ENCODE measurements at regions not wholly inside any gene's neighbourhood (a gene's known extent, or its start where the extent isn't known, plus 50 kb on each side); places are given as distances from the start of the nearest gene placed in this dataset.

GRCh38 chr16:6112700-6113099, 1015.1 kb upstream of the EEF2KMT start:
- Histone ChIP-seq H3K36me3 (ENCODE audit: control insufficient read depth in 4 of 4, insufficient read depth in 4 of 4, low read length in 4 of 4) (no peaks in the 10 kb centered on the region), H3K27ac (ENCODE audit: low read depth in 1 of 2, low read length in 1 of 2) (no peak overlapping the region), H3K9me3 (ENCODE audit: control insufficient read depth in 4 of 4, insufficient read depth in 3 of 4, low read length in 3 of 4) (no peaks in the 10 kb centered on the region), H3K9ac (ENCODE audit: insufficient read depth in 1 of 2, low read length in 2 of 2) (no peak overlapping the region), H3K4me3 (no peak overlapping the region), H3K27me3 (ENCODE audit: control insufficient read depth in 3 of 3, insufficient read depth in 3 of 3, low read length in 2 of 3) (no peaks in the 10 kb centered on the region), H3K4me1 (ENCODE audit: control insufficient read depth in 5 of 5, insufficient read depth in 5 of 5, low read length in 5 of 5) (no peaks in the 10 kb centered on the region)
- 70 to 74% methylated on average over 2 of the region's 2 CpGs for WGBS, 2 donors
- ATAC-seq (ENCODE audit: insufficient read depth, low FRiP score) (no peak), DNase-seq (no peak)
- TF ChIP-seq CTCF (IDR thresholded peaks at IDR 0.05; ENCODE audit: control extremely low read depth, extremely low read depth), result no peak

GRCh38 chr16:6111390-6111789, 1013.8 kb upstream of the EEF2KMT start:
- H3K4me3 ChIP-seq, result no peak overlapping the region
- no peak overlapping the region for H3K9ac ChIP-seq (ENCODE audit: insufficient read depth in 1 of 2, low read length in 2 of 2)
- no peaks in the 10 kb centered on the region for H3K4me1 ChIP-seq (ENCODE audit: control insufficient read depth in 5 of 5, insufficient read depth in 5 of 5, low read length in 5 of 5)
- ATAC-seq (ENCODE audit: insufficient read depth, low FRiP score) (no peak), DNase-seq (no peak)
- no peak overlapping the region for H3K27ac ChIP-seq (ENCODE audit: low read depth in 1 of 2, low read length in 1 of 2)
- TF ChIP-seq CTCF (IDR thresholded peaks at IDR 0.05; ENCODE audit: control extremely low read depth, extremely low read depth), result no peak
- no peaks in the 10 kb centered on the region for H3K9me3 ChIP-seq (ENCODE audit: control insufficient read depth in 4 of 4, insufficient read depth in 3 of 4, low read length in 3 of 4)
- WGBS, 2 donors, result 92 to 93% methylated on average over 1 of the region's 1 CpG
- no peaks in the 10 kb centered on the region for H3K27me3 ChIP-seq (ENCODE audit: control insufficient read depth in 3 of 3, insufficient read depth in 3 of 3, low read length in 2 of 3)
- H3K36me3 ChIP-seq (ENCODE audit: control insufficient read depth in 4 of 4, insufficient read depth in 4 of 4, low read length in 4 of 4), result no peaks in the 10 kb centered on the region

GRCh38 chr16:6110346-6110745, 1012.8 kb upstream of the EEF2KMT start:
- Histone ChIP-seq H3K36me3 (ENCODE audit: control insufficient read depth in 4 of 4, insufficient read depth in 4 of 4, low read length in 4 of 4) (no peaks in the 10 kb centered on the region), H3K9me3 (ENCODE audit: control insufficient read depth in 4 of 4, insufficient read depth in 3 of 4, low read length in 3 of 4) (no peaks in the 10 kb centered on the region), H3K4me1 (ENCODE audit: control insufficient read depth in 5 of 5, insufficient read depth in 5 of 5, low read length in 5 of 5) (no peaks in the 10 kb centered on the region), H3K27ac (ENCODE audit: low read depth in 1 of 2, low read length in 1 of 2) (no peak overlapping the region), H3K9ac (ENCODE audit: insufficient read depth in 1 of 2, low read length in 2 of 2) (no peak overlapping the region), H3K27me3 (ENCODE audit: control insufficient read depth in 3 of 3, insufficient read depth in 3 of 3, low read length in 2 of 3) (no peaks in the 10 kb centered on the region), H3K4me3 (no peak overlapping the region)
- 88 to 92% methylated on average over 3 of the region's 3 CpGs for WGBS, 2 donors
- DNase-seq (no peak), ATAC-seq (ENCODE audit: insufficient read depth, low FRiP score) (no peak)
- no peak for TF ChIP-seq CTCF (IDR thresholded peaks at IDR 0.05; ENCODE audit: control extremely low read depth, extremely low read depth)

- Histone ChIP-seq H3K9ac (ENCODE audit: insufficient read depth in 1 of 2, low read length in 2 of 2) (no peak overlapping the region), H3K27ac (ENCODE audit: low read depth in 1 of 2, low read length in 1 of 2) (no peak overlapping the region), H3K9me3 (ENCODE audit: control insufficient read depth in 4 of 4, insufficient read depth in 3 of 4, low read length in 3 of 4) (peaks cover 0 to 2% (median 0%) of the 10 kb centered on the region in 4 donors), H3K4me1 (ENCODE audit: control insufficient read depth in 5 of 5, insufficient read depth in 5 of 5, low read length in 5 of 5) (no peaks in the 10 kb centered on the region), H3K4me3 (no peak overlapping the region), H3K36me3 (ENCODE audit: control insufficient read depth in 4 of 4, insufficient read depth in 4 of 4, low read length in 4 of 4) (no peaks in the 10 kb centered on the region), H3K27me3 (ENCODE audit: control insufficient read depth in 3 of 3, insufficient read depth in 3 of 3, low read length in 2 of 3) (no peaks in the 10 kb centered on the region)
- 59 to 68% methylated on average over 2 of the region's 2 CpGs for WGBS, 2 donors
- no peak for TF ChIP-seq CTCF (IDR thresholded peaks at IDR 0.05; ENCODE audit: control extremely low read depth, extremely low read depth)
- no peak for ATAC-seq (ENCODE audit: insufficient read depth, low FRiP score)
- no peak for DNase-seq
Measured at GRCh38 chr16:6106061-6106460, 1008.5 kb upstream of the EEF2KMT start.

Data from lung (tissue), 11 donors.